Jurkat, Clone E6-1 (cell line): ENCODE measurements at regions not wholly inside any gene's neighbourhood (a gene's known extent, or its start where the extent isn't known, plus 50 kb on each side); places are given as distances from the start of the nearest gene placed in this dataset.

Experiments used
- DNase-seq: peaks from one replicate; pipeline ENCODE4 v3.0.0-alpha.2; 2011; ENCODE audit warnings: low read depth, low spot score
- H3K4me3 ChIP-seq: 2 replicates; pipeline ENCODE4 v1.5.1; 2011; ENCODE audit warnings: mild to moderate bottlenecking, low read length, control low read depth, moderate library complexity

DNA sequence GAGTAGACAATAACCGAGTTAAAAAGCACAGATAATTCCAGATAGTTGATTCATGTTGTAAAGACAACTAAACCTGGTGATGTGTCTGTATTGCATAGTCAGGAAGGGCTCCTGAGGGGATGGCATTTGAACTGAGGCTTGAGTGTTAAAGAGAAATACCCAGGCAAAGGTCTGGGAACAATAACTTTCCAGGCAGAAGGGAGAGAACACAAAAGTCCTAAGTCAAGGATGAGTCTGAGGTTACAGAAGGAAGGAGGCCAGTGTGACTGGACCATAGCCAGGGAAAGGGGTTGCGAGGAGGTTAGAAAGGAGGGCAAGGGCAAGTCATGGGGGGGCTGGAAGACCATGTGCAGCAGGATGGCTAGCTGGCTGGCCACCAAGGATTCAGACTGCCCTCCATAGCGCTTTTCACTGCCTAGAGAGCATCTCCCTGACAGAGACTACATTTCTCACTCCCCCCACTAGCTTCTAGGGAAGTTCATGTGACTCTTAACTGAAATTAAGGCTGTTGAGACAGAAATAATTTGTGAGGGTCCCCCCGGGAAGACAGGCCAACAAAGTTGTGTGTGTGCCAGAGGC lies 135.5 kb upstream of the CREB1 start:
- no peak for DNase-seq
- no peak overlapping the region for H3K4me3 ChIP-seq

- H3K4me3 ChIP-seq = no peak overlapping the region
- DNase-seq = no peak
Measured at GRCh38 chr2:207394812-207395534, 134.8 kb upstream of the CREB1 start.

DNA sequence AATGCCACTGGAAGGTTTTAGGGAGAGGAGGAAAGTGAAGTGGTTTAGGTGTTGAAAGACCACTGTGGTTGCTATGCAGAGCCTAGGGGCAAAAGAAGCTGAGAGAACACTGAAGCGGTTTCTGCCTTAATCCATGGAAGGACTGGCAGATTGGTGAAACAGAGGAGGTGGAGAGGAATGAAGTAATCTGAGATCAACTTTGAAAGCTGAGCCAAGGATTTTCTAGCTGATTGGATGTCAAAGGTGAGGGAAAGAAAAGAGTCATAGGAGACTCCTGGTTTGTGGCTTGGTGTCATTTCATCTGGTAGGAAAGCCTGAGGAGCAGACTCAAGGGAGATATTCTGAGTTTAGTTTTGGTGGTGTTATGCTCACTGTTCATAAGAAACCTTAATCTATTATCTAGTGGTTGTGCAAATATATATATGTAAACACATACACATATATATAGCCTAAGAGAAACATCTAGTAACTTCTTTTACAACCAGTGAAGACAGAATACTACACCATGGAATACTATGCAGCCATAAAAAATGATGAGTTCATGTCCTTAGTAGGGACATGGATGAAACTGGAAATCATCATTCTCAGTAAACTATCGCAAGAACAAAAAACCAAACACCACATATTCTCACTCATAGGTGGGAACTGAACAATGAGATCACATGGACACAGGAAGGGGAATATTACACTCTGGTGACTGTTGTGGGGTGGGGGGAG lies 134.1 kb upstream of the CREB1 start:
- DNase-seq = no peak
- H3K4me3 ChIP-seq = no peak overlapping the region

DNA sequence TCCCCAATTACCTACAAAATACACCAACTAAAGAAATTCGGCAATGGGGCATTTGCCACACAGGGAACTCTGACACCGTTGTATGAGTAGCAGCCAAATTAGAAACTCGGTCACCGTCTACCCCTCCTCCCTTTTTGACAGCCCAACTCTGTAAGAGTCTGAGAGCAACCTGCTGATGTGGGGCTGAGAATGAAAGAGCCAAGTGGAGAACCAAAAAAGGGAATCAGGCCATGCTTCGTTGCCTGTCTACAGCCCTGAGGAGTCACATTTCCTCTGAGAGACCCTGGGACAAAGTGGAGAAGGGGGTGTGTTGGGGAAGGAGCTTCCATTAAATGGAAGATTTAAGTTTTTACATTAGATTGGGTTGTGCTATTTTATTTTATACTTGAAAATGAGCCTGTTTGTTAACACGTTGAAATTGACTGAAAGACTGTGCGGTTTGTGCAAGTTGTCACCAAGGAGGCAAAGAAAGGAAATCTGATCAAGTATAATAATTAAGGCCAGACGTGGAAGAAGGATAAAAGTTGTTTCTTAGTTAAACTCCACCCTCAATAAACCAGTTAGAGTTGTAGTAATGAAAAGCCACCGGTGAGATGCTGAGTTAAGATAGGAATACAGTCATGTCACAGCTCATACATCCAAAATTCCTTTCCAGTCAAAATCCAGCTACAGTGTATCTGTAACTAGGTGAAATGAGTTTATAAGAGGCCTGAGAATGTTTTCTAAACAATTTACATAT lies 131.7 kb upstream of the CREB1 start:
- no peak for DNase-seq
- H3K4me3 ChIP-seq = no peak overlapping the region

GRCh38 chr2:207399301-207399700 lies 130.5 kb upstream of the CREB1 start:
- no peak overlapping the region for H3K4me3 ChIP-seq

GRCh38 chr2:207401338-207401737 lies 128.4 kb upstream of the CREB1 start:
- no peak for DNase-seq

More at GRCh38 chr2:207399301-207399700, 130.5 kb upstream of the CREB1 start:
- no peak for DNase-seq

GRCh38 chr2:207403141-207403540 lies 126.6 kb upstream of the CREB1 start:
- no peak for DNase-seq

More at GRCh38 chr2:207401338-207401737, 128.4 kb upstream of the CREB1 start:
- H3K4me3 ChIP-seq = no peak overlapping the region

GRCh38 chr2:207403950-207404349 lies 125.8 kb upstream of the CREB1 start:
- no peak overlapping the region for H3K4me3 ChIP-seq
- DNase-seq = no peak

More at GRCh38 chr2:207403141-207403540, 126.6 kb upstream of the CREB1 start:
- no peak overlapping the region for H3K4me3 ChIP-seq

GRCh38 chr2:207405150-207405549 lies 124.6 kb upstream of the CREB1 start:
- H3K4me3 ChIP-seq = no peak overlapping the region
- DNase-seq = no peak

DNA sequence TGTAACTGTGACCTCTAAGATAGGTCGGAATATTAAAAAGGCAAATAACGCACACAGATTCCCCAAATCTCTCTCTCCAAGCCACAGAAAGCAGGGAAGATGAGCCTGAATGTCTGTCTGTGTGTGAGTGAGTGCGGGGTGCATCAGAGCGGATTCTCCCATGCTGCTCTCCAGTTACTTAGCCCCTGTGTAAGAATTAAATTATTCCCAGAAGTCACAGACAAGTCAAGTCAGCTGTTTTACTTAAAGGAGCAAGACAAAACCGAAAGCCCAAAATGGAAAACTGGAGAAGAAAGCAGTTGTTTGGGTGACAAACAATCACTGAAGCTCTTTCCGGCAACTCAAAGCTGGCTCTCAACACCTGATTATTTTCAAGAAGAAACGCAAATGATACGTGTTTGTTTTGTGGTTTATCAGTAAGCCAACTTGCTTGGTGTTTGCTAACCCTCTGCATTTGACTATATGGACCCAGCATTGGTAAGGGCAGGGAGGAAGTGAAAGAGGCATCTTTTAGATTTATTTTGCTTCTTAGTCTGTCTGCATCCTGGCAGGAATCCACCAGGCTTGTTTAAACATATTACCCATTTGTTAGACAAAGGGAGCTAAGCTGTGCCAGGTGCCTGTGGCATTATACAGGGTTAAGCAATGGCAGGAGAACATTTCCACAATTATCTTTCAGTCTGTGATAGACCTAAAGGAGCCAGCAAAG lies 121.5 kb upstream of the CREB1 start:
- no peak overlapping the region for H3K4me3 ChIP-seq
- DNase-seq = no peak

DNA sequence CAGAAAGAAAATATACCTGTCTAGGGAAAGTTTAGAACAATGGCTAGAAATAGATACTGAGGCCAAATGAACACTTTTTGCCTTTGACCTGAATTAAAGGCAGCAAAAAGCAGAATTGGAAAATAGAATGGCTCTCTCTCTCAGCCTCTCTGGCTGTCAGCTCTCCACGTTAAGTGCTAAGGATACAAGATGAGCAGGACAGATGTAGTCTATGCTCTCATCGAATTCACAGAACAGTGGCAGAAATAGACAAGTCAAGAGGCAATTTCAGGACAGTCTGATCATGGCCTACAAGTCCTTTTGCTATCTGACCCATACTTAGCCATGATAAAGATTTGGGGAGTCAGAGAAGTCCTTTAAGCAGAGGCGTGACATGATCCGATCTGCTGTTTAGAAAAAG lies 120.2 kb upstream of the CREB1 start:
- DNase-seq = no peak
- H3K4me3 ChIP-seq = no peak overlapping the region

GRCh38 chr2:207412787-207413310 lies 116.9 kb upstream of the CREB1 start:
- DNase-seq = no peak

DNA sequence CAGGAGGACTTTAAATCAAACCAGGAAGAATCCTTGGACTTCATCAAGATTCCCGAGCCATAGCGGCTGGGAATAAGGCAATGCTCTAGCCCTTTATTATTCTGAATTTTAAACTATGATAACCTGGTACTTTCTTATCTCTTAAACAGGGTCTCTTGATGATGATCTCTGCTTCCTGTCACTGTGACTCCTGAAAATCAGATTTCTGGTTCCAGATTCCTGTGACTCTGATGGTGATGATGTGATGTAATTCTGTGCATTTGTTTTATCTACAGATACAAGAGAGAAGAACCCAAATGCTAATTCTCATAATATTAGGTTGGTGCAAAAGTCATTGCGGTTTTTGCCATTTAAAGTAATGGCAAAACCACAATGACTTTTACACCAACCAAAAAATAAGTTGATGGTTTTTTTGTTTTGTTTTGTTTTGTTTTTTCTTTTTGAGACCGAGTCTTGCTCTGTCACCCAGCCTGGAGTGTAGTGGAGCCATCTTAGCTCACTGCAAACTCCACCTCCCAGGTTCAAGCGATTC lies 116.3 kb upstream of the CREB1 start:
- DNase-seq = no peak

More at GRCh38 chr2:207412787-207413310, 116.9 kb upstream of the CREB1 start:
- no peak overlapping the region for H3K4me3 ChIP-seq

GRCh38 chr2:207416111-207416510 lies 113.7 kb upstream of the CREB1 start:
- DNase-seq = no peak
- H3K4me3 ChIP-seq = no peak overlapping the region

More for the DNA sequence above, 116.3 kb upstream of the CREB1 start:
- H3K4me3 ChIP-seq = no peak overlapping the region

DNA sequence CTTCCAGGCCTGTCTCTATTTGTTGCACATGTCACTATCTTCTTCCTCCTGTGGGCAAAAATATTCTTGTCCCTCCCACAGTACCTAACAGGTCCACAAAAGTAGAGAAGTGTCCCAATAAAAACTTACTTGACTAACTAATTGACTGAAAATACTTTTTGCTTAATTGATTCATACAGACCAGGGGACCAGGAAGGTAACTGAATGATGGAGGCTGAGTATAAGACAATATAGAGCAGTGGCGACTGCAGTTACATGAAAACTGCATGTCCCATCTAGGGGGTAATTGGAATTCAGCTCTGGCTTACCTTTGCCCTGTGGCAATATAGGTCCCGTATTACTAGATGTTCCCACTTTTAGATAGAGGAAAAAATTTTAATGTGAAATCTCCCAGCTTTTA lies 112.9 kb upstream of the CREB1 start:
- no peak for DNase-seq
- H3K4me3 ChIP-seq = no peak overlapping the region

- DNase-seq = no peak
- H3K4me3 ChIP-seq = no peak overlapping the region
Measured at GRCh38 chr2:207417301-207417718, 112.5 kb upstream of the CREB1 start.

GRCh38 chr2:207418419-207418818 lies 111.3 kb upstream of the CREB1 start:
- no peak for DNase-seq
- no peak overlapping the region for H3K4me3 ChIP-seq

DNA sequence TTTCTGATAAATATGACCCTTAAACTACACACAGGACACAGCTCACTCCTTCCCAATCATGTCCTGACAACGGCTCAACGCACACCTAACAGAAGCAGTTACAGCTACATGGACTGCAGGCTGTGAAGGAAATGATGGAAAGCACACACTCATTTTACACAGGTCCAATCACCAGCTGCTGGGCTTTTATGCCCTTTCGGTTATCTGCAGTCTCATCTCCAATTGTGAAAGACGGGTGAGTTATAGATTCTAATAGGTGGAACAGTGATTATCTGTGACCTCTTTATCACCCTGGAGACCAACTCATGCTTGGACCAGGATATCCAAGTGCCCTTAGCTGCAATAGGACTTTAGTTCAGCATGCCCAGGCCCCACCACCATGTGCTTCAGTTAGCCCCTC lies 110.4 kb upstream of the CREB1 start:
- no peak for DNase-seq
- no peak overlapping the region for H3K4me3 ChIP-seq
